GM18507 (cell line): ENCODE measurements at regions not wholly inside any gene's neighbourhood (a gene's known extent, or its start where the extent isn't known, plus 50 kb on each side); places are given as distances from the start of the nearest gene placed in this dataset.

ENCODE experiments used
- DNase-seq: peaks from one replicate; pipeline ENCODE4 v3.0.0; 2011; ENCODE audit warnings: low read depth; ENCODE audit not compliant: insufficient read length; ENCODE audit errors: extremely low spot score
- FAIRE-seq: peaks from 2 replicates; lab custom pipeline; 2011; peaks lifted over from hg19 to GRCh38; lab: Jason Lieb, UNC

GRCh38 chr17:72429066-72429638 lies 308.3 kb downstream of the SOX9 start:
- FAIRE-seq (no peak), DNase-seq (no peak)

DNA sequence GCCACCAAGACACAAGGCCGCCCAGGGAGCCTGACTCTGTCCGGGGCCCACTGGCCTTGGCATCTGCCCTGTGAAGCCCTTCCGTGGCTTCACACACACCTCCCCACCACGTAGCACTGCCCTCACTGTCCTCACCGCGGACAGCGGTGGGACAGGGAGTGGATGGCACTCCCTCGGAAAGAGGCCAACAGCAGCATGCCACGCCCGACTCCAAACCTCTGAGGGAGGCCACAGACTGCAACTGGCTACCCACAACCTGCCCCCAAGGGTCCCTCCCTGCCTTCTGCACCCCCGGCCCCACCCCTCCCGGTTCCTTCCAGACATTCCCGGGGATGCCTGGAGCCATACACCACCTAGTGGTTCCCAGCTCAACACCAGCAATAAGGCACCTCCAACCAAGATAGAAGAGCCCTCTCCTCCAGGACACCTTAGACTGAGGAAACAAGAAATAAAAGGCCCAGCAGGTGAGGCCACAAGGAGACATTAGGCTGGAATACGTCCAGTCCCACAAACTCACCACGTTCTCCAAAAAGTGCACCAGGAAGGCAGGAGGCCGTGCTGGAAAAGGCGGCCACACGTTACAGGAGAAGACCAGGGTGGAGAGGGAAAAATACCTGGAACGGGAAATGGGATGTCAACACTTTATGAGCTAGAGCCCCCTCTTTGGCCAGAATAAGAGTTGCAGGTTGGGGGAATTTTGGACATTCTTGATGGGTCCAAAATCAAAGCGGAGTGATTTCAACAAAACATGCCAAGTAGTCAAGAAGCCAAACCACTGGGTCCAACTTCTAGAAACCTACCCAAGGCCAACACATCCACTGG lies 310.0 kb downstream of the SOX9 start:
- DNase-seq: no peak
- FAIRE-seq: no peak

GRCh38 chr17:72432143-72432621 lies 311.4 kb downstream of the SOX9 start:
- no peak for FAIRE-seq
- DNase-seq: no peak

DNA sequence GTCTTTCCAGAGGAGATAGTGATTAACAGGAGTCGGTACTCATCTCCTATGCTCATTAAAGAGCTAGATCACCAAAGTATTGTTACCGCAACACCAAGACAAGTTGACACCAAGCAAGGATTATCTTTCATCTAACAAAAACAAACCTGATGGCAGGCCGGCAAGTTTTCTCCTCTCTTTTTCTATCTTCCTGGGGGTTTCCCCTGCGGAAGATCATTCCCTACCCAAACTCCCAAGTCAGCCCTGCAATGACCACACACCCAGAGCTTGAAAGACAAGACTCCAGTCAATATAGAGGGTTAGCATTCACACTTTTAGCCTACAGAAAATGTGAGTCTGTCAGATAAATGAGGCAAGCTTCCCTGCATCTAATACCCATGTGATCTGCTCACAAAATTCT lies 312.1 kb downstream of the SOX9 start:
- no peak for DNase-seq
- no peak for FAIRE-seq

GRCh38 chr17:72433797-72434196 lies 313.0 kb downstream of the SOX9 start:
- DNase-seq (no peak), FAIRE-seq (no peak)

- FAIRE-seq (no peak), DNase-seq (no peak)
Observed at GRCh38 chr17:72434581-72434980, 313.8 kb downstream of the SOX9 start.

DNA sequence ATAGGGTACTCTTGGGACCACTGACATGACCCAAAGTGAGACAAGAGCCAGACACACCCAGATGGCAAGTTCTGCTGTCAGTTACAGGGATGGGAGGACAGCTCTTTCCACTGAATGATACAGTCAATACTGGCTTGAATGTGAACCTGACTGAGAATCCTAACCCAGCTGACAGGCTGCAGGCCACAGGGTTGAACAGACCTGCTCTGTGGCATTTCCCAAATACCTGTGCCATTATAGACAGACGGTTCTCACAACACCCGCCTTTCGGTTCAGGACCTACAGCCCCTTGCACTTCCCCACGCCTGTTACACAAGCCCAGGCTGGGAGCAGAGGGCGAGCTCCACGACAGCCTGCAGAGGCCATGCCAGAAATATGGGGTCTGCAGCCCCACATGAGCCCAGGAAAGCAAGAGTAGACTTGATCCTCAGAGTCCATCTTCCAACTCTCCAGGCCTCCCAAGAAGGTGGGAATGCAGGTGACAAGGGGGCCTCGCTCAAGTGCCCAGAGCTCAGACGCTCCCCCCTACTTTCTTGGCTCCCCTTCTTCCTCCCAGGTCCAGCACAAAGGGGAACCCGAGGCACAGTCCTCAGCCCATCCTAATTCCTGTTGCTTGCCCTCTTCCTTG lies 314.3 kb downstream of the SOX9 start:
- no peak for DNase-seq
- no peak for FAIRE-seq

DNA sequence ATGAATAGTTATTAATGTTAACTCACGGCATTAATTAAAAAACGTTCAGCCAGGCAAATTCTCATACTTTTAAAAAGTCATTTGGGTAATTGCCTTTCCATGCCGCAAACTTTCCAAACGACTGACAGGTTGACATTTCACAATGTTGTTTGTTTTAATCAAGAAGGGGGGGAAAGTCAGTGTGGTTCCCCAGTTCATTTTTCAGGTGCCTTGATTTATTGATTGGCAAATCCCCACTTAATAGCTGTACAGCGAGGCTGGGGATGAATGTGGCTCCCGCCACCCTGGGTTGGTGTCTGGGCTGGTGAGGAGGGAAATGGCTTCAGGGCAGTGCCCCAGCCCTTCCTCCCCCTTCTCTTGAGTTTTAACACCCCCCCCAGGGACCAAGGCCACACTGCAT lies 318.0 kb downstream of the SOX9 start:
- FAIRE-seq: no peak
- DNase-seq: no peak

DNA sequence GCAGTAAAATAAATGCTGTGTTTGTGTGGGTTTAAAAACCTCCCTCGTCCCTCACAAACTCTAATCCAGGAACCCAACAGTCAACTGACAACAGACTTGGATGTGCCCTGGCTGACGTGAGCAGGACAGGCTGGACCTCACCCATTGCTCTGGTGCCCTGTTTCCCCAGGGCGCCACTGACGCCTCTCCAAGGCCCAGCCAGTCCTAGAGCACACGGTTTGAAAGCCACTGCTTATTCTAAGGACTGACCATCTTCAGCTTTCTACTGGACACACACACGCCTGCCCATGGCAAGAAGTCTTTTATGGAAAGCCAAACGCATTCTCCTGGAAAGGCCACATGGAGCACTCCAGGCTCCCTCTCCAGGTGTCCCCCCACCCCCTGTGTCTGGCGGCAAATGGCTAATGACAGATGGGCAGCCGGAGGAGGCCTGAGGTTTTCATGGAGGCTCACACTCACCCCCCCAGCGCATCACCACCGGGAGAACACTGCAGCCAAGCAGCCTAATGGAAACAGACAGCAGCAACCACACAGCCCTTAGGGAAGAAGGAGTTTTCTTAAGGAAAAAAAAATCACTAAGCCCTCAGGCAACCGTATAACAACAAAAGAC lies 319.2 kb downstream of the SOX9 start:
- no peak for FAIRE-seq
- DNase-seq: no peak

DNA sequence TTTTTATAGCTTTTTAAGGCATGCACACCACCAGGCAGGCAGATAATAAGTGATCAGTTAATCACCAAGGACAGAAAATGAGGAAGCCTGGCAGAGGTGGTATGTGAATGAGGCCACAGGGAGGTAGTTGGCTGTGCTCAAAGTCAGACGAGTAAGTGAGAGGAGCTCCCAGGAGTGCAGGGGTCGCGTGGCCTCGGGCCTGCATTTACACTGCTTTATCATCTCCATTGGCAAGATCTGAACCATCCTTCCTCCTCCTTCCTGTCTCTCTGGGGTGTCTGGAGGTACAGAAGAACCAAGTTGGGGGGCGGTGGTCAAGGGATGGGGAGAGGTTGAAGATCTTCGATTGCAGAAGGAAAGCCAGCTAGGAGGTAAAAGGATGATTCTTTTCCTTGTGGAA lies 320.1 kb downstream of the SOX9 start:
- no peak for FAIRE-seq

DNA sequence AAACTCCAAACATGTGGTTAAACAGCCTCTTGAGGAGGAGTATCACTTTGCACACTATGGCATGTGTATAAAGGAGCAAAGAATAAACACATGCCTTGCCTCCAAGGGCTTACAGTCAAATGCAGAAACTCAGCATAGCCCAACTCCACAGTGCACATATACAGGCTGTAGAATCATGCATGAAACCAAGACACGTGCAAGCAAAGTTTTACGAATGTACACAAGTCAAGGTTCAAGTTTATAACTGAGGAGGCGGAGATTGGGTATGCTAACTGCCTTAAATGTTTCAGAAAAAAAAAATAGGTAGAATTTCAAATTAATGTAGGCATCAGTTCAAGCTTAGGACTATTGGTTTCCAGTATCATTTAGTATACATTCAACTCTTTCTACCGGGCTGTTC lies 321.1 kb downstream of the SOX9 start:
- FAIRE-seq (no peak), DNase-seq (no peak)

More for the DNA sequence above, 320.1 kb downstream of the SOX9 start:
- DNase-seq: no peak

DNA sequence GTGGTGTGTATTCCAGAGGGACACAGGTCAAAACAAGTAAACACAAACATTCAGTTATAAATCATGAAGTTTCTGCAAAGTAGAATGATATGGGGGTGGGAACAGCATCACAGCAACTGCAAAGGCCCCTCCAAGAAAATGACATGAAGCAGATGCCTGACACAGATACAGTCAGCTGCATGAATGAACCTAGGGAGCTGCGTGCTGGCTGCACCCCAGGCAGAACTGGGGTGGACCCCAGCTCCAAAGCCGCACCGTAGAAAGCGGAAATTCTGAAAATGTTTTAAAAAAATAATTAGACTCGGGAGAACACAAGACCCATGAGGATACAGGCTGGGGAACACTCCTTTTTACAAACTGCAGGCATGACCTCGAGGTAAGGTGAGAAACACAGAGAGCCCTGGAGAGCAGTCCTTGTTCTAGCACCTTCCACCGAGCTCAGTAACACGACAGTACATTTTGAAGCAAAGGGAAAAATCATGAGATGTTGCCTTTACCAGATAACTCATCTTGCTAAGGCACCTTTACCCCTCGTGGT lies 323.8 kb downstream of the SOX9 start:
- FAIRE-seq: no peak
- DNase-seq: no peak

- no peak for DNase-seq
- no peak for FAIRE-seq
Observed at GRCh38 chr17:72445055-72445991, 324.5 kb downstream of the SOX9 start.

DNA sequence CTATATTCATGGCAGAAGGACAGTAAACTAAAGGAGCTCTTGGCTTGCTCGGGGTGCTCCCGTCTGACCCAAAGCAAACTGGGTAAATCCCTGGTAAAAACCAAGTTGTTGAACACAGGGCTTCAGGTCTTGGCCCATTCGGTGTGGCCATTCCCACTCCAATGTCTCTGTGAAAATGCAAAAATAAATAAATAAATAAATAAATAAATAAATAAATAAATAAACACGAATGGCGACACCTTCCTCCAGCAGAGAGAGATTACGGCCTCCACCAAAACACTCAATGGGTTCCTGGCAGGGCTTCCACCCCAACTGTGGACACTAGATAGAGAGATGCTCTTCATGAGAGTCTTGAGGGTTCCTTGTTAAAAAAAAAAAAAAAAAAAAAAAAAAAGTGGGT lies 325.3 kb downstream of the SOX9 start:
- FAIRE-seq (no peak), DNase-seq (no peak)

DNA sequence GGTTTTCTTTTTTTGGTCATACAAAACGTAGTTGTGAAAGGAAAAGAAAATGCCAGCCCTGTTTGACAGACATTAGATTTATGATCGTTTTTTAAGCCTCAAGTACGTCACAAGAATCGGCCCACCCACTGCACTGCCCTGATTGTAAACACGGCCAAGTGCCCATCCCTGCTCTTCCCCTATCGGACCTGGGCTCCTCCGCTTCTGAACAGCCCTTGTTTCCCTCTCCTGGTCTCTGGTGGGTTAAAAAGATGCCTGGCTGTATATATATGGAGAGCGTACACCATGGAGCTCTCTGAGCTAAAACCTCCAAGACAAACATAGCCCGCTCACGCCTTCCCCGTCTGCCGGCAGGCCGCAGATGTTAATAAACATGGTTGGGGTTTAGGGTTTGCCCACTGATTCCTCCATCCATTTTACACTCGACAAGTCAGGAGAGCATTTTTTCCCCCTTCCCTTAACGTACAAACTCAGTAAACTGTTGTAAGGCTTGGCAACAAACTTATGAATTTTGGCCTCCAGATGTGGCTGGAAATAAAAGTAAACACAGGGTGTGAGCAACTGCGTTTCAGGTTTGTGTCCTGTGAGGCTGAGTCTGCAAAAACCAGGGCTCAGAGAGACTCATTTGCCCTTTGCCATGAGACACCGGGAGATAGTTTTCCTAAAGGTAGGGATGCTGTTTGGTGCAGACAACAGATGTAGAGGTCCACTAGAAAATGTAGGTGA lies 325.9 kb downstream of the SOX9 start:
- FAIRE-seq (no peak), DNase-seq (no peak)

DNA sequence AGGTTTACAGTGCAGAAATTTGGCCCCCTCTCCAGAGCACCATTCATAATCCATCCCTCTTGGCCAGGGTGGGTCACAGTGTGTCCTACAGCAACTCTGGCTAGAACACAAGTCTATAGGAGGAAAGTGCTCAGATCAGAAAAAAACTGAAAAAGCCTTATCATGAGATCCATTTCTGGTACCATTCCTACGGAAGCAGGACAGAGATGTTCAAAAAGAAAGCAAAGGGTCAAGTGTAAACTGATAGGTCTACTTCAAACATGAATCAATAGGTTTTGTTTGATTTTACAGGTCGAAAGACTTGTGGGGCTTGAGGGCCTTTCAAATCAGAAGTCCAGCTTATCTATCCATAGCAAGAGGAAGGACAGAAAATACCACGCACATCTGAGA lies 326.4 kb downstream of the SOX9 start:
- DNase-seq (no peak), FAIRE-seq (no peak)

DNA sequence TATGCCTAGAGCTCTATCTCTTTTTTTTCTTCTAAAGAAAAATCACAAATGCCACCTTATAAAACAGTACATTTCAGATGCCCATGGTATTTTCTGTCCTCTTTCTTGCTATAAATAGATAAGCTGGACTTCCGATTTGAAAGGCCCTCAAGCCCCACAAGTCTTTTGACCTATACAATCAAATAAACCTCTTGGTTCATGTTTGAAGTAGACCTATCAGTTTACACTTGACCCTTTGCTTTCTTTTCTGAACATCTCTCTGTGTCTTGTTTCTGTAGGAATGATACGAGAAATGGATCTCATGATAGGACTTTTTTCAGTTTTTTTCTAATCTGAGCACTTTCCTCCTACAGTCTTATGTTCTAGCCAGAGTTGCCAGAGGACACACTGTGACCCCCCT lies 327.2 kb downstream of the SOX9 start:
- no peak for DNase-seq
- FAIRE-seq: no peak
